ENCODE measurements at regions not wholly inside any gene's neighbourhood (a gene's known extent, or its start where the extent isn't known, plus 50 kb on each side); places are given as distances from the start of the nearest gene placed in this dataset.
"Not testable (repeated sequence)": the region's sequence is repeated elsewhere in the genome, so short reads cannot be mapped to it uniquely, and the experiment has no call there.

GRCh38 chr1:81738875-81739274 lies 61.9 kb upstream of the ADGRL2 start:
- Histone ChIP-seq H3K36me3 (no peaks in the 10 kb centered on the region), H3K9me3 (no peaks in the 10 kb centered on the region), H3K4me1 (ENCODE audit: control insufficient read depth in 1 of 2, insufficient read depth in 1 of 2, low read depth in 1 of 2, low read length in 1 of 2) (no peaks in the 10 kb centered on the region), H3K27ac (no peak overlapping the region), H3K4me3 (ENCODE audit: low read depth in 1 of 2, low read length in 1 of 2) (no peak overlapping the region), H3K27me3 (no peaks in the 10 kb centered on the region)
- TF ChIP-seq, protein P1, sequence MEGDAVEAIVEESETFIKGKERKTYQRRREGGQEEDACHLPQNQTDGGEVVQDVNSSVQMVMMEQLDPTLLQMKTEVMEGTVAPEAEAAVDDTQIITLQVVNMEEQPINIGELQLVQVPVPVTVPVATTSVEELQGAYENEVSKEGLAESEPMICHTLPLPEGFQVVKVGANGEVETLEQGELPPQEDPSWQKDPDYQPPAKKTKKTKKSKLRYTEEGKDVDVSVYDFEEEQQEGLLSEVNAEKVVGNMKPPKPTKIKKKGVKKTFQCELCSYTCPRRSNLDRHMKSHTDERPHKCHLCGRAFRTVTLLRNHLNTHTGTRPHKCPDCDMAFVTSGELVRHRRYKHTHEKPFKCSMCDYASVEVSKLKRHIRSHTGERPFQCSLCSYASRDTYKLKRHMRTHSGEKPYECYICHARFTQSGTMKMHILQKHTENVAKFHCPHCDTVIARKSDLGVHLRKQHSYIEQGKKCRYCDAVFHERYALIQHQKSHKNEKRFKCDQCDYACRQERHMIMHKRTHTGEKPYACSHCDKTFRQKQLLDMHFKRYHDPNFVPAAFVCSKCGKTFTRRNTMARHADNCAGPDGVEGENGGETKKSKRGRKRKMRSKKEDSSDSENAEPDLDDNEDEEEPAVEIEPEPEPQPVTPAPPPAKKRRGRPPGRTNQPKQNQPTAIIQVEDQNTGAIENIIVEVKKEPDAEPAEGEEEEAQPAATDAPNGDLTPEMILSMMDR (IDR thresholded peaks at IDR 0.05), result no peak

DNA sequence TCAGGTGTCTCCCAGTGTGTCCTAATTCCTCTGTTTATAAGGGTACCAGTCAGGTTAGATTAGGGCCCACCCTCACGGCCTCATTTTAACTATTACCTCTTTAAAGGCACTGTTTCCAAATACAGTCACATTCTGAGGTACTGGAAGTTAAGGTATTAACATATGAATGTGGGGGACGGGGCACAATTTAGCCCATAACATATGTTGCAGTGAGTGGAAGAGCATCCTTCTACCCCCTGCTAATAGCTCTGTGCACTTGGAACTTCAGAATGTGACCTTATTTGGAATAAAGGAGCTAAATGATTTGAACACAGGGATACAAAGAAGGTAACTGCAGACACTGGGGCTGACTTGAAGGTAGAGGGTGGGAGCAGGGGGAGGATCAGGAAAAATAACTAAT lies 67.3 kb upstream of the ADGRL2 start:
- H3K27me3 ChIP-seq, result no peaks in the 10 kb centered on the region
- no peaks in the 10 kb centered on the region for H3K36me3 ChIP-seq
- TF ChIP-seq, protein P1 (IDR thresholded peaks at IDR 0.05), result no peak
- H3K9me3 ChIP-seq, result no peaks in the 10 kb centered on the region
- H3K4me3 ChIP-seq (ENCODE audit: low read depth in 1 of 2, low read length in 1 of 2), result no peak overlapping the region
- no peaks in the 10 kb centered on the region for H3K4me1 ChIP-seq (ENCODE audit: control insufficient read depth in 1 of 2, insufficient read depth in 1 of 2, low read depth in 1 of 2, low read length in 1 of 2)
- no peak overlapping the region for H3K27ac ChIP-seq

GRCh38 chr1:81731989-81732388 lies 68.7 kb upstream of the ADGRL2 start:
- TF ChIP-seq, protein P1 (IDR thresholded peaks at IDR 0.05), result no peak
- Histone ChIP-seq H3K36me3 (no peaks in the 10 kb centered on the region), H3K27me3 (no peaks in the 10 kb centered on the region), H3K27ac (no peak overlapping the region), H3K4me3 (ENCODE audit: low read depth in 1 of 2, low read length in 1 of 2) (no peak overlapping the region), H3K4me1 (ENCODE audit: control insufficient read depth in 1 of 2, insufficient read depth in 1 of 2, low read depth in 1 of 2, low read length in 1 of 2) (no peaks in the 10 kb centered on the region), H3K9me3 (no peaks in the 10 kb centered on the region)

DNA sequence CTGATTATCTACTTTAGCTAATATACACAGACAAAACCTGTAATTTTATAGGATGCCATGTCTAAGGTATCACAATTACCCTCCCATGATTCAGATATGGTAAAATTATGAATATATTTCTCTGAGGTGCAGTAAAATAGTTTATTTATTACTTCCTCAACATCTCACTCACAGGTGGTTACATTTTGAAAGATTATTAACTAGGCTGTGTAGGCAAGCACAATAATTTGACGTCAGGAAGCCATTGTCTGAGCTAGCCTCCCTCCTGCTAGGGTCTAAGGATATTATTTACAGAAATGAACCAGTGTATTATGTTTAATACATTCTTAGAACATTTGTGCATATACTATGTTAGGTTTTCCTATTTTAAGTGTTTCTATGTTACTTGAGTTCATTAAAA lies 69.9 kb upstream of the ADGRL2 start:
- TF ChIP-seq, protein P1 (IDR thresholded peaks at IDR 0.05), result no peak
- no peaks in the 10 kb centered on the region for H3K36me3 ChIP-seq

DNA sequence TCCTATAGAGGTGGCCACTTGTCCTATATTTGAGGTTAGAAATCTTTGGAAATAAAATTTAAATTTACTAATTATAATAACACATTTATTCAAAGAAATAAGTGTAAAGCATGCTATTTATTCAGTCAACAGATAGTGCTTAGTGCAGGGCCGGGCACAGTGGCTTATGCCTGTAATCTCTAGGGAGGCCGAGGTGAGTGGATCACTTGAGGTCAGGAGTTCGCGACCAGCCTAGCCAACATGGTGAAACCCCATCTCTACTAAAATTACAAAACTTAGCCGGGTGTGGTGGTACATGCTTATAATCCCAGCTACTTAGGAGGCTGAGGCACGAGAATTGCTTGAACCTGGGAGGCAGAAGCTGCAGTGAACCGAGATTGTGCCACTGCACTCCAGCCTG lies 70.4 kb upstream of the ADGRL2 start:
- not testable (repeated sequence) for H3K4me3 ChIP-seq (ENCODE audit: low read depth in 1 of 2, low read length in 1 of 2); H3K36me3 ChIP-seq; H3K27me3 ChIP-seq; H3K9me3 ChIP-seq; H3K4me1 ChIP-seq (ENCODE audit: control insufficient read depth in 1 of 2, insufficient read depth in 1 of 2, low read depth in 1 of 2, low read length in 1 of 2); H3K27ac ChIP-seq

More for the DNA sequence above, 69.9 kb upstream of the ADGRL2 start:
- H3K27me3 ChIP-seq, result no peaks in the 10 kb centered on the region
- no peak overlapping the region for H3K4me3 ChIP-seq (ENCODE audit: low read depth in 1 of 2, low read length in 1 of 2)
- H3K27ac ChIP-seq, result no peak overlapping the region
- H3K9me3 ChIP-seq, result no peaks in the 10 kb centered on the region
- no peaks in the 10 kb centered on the region for H3K4me1 ChIP-seq (ENCODE audit: control insufficient read depth in 1 of 2, insufficient read depth in 1 of 2, low read depth in 1 of 2, low read length in 1 of 2)

- no peaks in the 10 kb centered on the region for H3K36me3 ChIP-seq
- no peak overlapping the region for H3K4me3 ChIP-seq (ENCODE audit: low read depth in 1 of 2, low read length in 1 of 2)
- H3K9me3 ChIP-seq, result no peaks in the 10 kb centered on the region
- H3K27me3 ChIP-seq, result no peaks in the 10 kb centered on the region
- no peak overlapping the region for H3K27ac ChIP-seq
- no peaks in the 10 kb centered on the region for H3K4me1 ChIP-seq (ENCODE audit: control insufficient read depth in 1 of 2, insufficient read depth in 1 of 2, low read depth in 1 of 2, low read length in 1 of 2)
- TF ChIP-seq, protein P1 (IDR thresholded peaks at IDR 0.05), result no peak
Measured at GRCh38 chr1:81729818-81730217, 70.9 kb upstream of the ADGRL2 start.

All from neutrophil (primary cell).